Ramos (cell line): ENCODE measurements at regions not wholly inside any gene's neighbourhood (a gene's known extent, or its start where the extent isn't known, plus 50 kb on each side); places are given as distances from the start of the nearest gene placed in this dataset.

Experiments
- in situ Hi-C: fragments of 300-500 bp; cut with MboI; formaldehyde crosslinking; loops from one replicate; pipeline ENCODE4 v1.14.3; 2022; ENCODE audit warnings: low sequenced_read_pairs; ENCODE audit not compliant: unreplicated experiment

GRCh38 chr2:83730223-83730622 is 728.9 kb downstream of the SUCLG1 start:
- in situ Hi-C loops, result no loop called here

- in situ Hi-C loops, result no loop called here
Observed at GRCh38 chr2:83725735-83726134, 733.3 kb downstream of the SUCLG1 start.

GRCh38 chr2:83705146-83705545 is 753.9 kb downstream of the SUCLG1 start:
- in situ Hi-C loops, result no loop called here

GRCh38 chr2:83703598-83703997 is 755.5 kb downstream of the SUCLG1 start:
- in situ Hi-C loops, result no loop called here

GRCh38 chr2:83696838-83697237 is 762.2 kb downstream of the SUCLG1 start:
- in situ Hi-C loops, result no loop called here

GRCh38 chr2:83695530-83695929 is 763.5 kb downstream of the SUCLG1 start:
- in situ Hi-C loops, result no loop called here

GRCh38 chr2:83695037-83695436 is 764.0 kb downstream of the SUCLG1 start:
- in situ Hi-C loops, result no loop called here

GRCh38 chr2:83689402-83689801 is 769.7 kb downstream of the SUCLG1 start:
- in situ Hi-C loops, result no loop called here

- in situ Hi-C loops, result no loop called here
Observed at GRCh38 chr2:83686863-83687262, 772.2 kb downstream of the SUCLG1 start.

- in situ Hi-C loops, result no loop called here
Observed at GRCh38 chr2:83674050-83674449, 785.0 kb downstream of the SUCLG1 start.

- in situ Hi-C loops, result no loop called here
Observed at GRCh38 chr2:83665894-83666293, 793.2 kb downstream of the SUCLG1 start.

GRCh38 chr2:83665154-83665553 is 793.9 kb downstream of the SUCLG1 start:
- in situ Hi-C loops, result no loop called here

GRCh38 chr2:83661711-83662110 is 797.4 kb downstream of the SUCLG1 start:
- in situ Hi-C loops, result no loop called here

GRCh38 chr2:83654091-83654611 is 804.9 kb downstream of the SUCLG1 start:
- in situ Hi-C loops, result no loop called here

GRCh38 chr2:83650898-83651297 is 808.2 kb downstream of the SUCLG1 start:
- in situ Hi-C loops, result no loop called here

- in situ Hi-C loops, result no loop called here
Observed at GRCh38 chr2:83650161-83650560, 808.9 kb downstream of the SUCLG1 start.

- in situ Hi-C loops, result no loop called here
Observed at GRCh38 chr2:83640506-83640905, 818.6 kb downstream of the SUCLG1 start.

GRCh38 chr2:83633423-83633822 is 825.7 kb downstream of the SUCLG1 start:
- in situ Hi-C loops, result no loop called here

GRCh38 chr2:83630351-83630750 is 828.7 kb downstream of the SUCLG1 start:
- in situ Hi-C loops, result no loop called here

GRCh38 chr2:83615511-83615910 is 843.6 kb downstream of the SUCLG1 start:
- in situ Hi-C loops, result no loop called here

GRCh38 chr2:83613178-83613577 is 845.9 kb downstream of the SUCLG1 start:
- in situ Hi-C loops, result no loop called here

GRCh38 chr2:83602753-83603152 is 856.3 kb downstream of the SUCLG1 start:
- in situ Hi-C loops, result no loop called here
